HTR-8/SVneo (cell line): ENCODE measurements at regions not wholly inside any gene's neighbourhood (a gene's known extent, or its start where the extent isn't known, plus 50 kb on each side); places are given as distances from the start of the nearest gene placed in this dataset.
"Not testable (repeated sequence)": the region's sequence is repeated elsewhere in the genome, so short reads cannot be mapped to it uniquely, and the experiment has no call there.

Experiments used
- DNase-seq: peaks from one replicate; pipeline ENCODE4 v3.0.0; 2011; ENCODE audit warnings: low spot score, mixed read lengths; ENCODE audit not compliant: insufficient read length
- FAIRE-seq: peaks from 2 replicates; lab custom pipeline; 2011; peaks lifted over from hg19 to GRCh38; lab: Jason Lieb, UNC

DNA sequence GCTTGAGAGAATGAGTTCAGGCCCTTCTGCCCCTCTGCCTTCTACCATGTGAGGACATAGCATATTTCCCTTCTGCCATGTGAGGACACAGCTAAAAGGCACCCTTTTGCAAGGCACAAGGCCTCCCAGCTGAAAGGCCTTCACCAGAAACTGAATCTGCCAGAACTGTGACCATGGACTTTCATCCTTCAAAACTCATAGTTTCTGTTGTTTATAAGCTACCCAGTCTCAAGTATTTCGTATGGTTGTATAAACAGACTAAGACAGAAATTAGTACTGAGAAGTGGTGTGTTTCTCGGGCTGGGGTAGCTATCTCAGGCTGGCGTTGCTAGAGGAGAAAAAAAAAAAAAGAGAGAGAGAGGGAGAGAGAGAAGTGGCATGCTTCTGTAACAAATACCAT, 368.6 kb downstream of the DMRTA1 start:
- no peak for FAIRE-seq

DNA sequence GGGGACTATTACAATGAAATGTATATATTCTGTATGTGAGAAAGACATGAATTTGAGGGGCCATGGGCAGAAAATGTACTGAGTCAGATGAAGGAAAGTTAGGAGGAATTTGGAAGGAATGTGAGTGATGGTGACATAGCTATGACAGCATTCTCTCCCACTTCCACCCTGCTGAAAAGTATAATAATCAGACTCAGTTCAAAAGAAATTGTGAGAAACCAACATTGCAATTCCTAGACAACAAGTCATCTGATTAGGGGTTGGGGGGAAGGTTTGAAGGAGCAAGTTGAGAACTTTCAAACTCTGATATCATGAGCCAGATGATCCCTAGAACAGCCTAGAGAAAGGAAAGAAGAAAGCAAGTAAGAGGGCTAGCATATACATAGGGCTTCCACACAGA, 370.6 kb downstream of the DMRTA1 start:
- no peak for FAIRE-seq
- no peak for DNase-seq

More for the DNA sequence above, 368.6 kb downstream of the DMRTA1 start:
- no peak for DNase-seq

DNA sequence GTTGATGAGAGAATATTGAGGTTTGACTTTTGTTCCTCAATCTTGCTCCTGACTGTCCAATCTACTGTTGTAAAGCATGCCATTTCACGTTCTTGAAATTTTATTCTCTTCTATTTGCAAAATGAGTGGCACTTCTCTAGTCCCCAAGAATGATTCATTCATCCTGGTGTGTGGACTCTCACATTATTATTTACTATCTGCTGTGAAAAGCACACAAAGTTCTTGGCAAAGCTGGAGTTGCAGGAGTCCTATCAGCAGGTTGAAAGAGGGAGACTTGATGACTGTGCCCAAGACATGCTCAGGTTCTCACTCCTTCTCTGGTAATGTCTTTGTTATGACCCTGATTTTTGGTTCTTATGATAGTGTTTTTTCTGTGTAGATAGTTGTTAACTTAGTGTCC, 382.6 kb downstream of the DMRTA1 start:
- FAIRE-seq, result no peak
- no peak for DNase-seq

DNA sequence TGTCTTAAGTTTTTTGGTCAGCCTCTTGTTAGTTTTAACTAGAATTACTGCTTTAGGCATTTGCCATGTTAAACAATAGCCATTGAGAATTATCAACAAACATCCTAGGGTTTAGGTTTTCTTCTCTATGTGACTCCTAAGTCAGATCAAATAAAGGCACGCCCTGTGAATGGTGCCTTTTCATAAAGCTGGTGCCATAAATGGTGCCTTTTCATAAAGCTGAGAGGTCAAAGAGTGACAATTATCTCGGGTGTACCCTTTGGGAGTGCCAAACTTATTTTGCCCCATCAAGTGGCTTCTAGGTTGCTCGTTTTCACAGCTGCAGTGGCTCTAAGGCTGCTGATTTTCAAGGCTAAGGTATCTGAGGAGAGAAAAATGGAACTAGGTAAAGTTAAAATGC, 391.6 kb downstream of the DMRTA1 start:
- FAIRE-seq (no peak), DNase-seq (no peak)

DNA sequence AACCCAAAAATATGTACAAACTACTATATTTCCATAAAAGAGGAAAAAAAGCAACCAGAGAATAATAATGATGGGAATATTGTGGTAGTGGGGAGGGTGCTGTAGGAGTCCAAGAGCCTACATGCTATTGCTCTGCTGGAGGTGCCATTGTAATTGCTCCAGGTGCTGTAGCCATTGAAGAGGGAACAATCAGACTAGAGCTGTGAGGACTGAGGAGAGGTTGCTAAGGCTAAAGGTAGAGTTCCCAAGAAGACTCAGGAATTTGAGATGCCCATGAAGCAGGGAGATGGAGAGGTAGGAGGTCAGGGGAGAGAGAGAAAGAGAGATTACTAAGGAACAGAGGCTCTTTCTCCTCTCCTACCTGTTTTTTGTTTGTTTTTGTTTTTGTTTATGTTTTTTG, 394.0 kb downstream of the DMRTA1 start:
- DNase-seq (no peak), FAIRE-seq (no peak)

DNA sequence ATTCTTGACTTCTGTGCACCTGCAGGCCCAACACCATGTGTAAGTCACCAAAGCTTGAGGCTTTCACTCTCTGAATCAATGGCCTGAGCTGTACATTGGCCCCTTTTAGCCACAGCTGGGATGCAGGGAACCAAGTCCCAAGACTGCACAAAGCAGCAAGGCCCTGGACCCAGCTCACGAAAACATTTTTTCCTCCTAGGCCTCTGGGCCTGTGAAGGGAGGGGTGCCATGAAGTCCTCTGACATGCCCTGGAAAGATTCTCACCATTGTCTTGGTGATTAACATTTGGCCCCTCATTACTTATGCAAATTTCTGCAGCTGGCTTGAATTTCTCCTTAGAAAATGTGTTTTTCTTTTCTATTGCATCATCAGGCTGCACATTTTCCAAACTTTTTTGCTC, 398.6 kb downstream of the DMRTA1 start:
- DNase-seq, FAIRE-seq: not testable (repeated sequence)

DNA sequence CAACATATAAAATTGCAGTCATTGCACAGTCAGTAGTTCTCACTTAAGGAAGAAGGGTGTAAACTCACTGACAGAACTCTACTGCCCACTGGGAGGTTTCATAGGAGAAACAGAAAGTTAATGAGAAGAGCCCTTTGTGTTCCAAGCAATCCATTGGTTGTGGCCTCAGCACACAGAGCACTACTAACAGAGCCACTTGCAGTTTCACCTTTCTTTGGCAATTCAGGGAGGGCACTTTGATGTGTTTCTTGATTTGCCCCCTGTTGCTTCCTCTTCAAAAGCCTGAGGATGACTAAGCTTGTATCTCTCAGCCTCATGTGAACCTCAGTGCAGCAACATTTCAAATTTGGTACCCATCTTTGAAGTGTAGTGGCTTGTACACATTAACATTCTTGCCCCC, 409.4 kb downstream of the DMRTA1 start:
- DNase-seq, result no peak
- no peak for FAIRE-seq

DNA sequence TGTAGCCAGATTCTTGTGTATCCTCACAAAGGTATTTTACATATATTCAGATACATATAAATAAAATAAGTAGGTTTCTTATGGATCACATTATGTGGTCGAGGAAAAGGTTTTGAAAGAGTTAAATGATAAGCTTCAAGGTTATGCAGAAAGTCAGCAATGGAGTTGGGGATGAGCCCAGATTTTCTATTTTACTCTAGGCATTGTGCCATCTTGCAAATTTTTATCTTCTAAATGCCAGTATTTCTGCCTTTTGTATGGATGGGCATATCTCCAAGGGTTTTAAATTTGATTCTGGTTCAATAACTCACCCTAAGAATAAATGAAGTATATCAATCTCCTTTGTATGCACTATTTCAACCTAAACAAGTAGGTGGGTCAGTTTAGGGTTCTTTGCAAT, 410.7 kb downstream of the DMRTA1 start:
- FAIRE-seq (no peak), DNase-seq (no peak)

DNA sequence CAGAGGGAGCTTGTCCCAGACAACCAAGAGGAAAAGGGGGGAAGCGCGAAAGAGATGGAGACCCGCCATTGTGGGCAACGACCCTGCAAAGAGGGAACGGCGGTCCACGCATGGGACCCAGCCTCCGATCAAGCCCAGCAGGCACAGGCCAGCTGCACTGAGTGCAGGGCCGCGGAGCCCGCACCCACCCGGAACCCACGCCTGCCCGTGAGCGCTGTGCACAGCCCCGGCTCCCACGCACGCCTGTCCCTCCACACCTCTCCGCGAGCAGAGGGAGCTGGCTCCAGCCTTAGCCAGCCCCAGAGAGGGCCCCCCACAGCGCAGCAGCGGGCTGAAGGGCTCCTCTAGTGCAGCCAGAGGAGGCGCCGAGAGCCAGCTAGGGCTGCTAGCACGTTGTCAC, 416.5 kb downstream of the DMRTA1 start:
- DNase-seq (no peak), FAIRE-seq (no peak)

DNA sequence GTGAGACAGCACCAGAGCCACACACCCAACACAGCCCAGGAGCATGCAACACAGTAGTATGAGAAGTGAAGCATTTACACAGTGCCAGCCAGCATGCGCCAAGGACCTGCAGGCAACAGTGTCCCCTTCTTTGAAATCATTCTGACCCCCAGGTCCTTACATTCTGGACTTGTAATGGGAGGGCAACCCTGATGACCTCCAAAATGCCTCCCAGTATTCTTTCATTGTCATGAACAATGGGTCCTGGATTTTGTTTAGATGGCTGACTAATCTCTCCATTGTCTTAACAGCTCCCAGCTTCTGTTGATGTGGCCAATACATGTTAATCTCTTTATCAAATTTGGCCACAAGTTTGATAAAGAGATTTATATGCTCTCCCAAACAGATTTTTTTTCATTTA, 417.1 kb downstream of the DMRTA1 start:
- DNase-seq, result no peak
- no peak for FAIRE-seq

DNA sequence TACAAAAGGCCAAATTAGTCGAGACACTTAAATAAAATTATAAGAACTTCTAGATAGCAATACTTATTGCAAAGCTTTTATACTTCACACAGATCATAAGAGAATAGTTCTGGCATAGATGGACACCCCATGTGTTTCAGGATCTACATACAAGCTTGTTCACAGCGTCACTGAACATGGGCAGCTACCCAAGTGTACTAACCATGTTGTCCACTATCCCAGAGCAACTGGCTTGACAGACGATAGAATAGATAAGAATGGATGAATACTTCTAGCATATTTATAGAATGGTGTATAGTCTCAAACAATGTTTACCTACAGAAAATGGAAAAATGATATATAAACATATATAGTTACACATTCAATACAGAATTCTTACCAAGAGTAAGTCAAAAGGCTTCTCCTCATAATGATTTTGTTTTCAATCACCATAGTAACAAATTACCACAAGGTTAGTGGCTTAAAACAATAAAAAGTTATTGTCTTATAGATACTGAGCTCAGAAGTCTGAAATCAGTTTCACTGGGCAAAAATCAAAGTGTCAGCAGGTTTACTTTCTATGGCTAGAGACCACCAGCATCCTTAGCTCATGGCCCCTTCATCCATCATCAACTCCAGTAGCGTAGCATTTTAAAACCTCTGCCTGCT, 446.7 kb downstream of the DMRTA1 start:
- FAIRE-seq, result no peak

DNA sequence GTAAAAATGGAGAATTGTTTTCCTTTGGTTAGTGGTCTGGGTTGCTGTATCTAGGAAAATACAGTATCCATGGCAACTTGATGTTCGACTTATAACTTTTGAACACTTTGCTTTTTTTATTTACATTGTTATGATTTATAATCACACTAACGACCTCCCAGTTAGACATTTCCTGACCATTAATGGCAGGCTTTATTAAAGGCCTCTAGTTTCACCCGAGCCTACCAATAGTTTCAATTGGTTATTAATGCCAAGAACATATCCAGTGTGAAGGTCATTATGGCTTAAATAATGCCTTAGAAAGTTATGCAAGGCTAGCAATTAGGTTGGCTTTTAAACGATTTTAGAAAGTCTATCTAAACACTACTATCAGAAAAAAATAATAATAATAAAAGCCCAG, 452.0 kb downstream of the DMRTA1 start:
- FAIRE-seq (no peak), DNase-seq (no peak)

More for the DNA sequence above, 446.7 kb downstream of the DMRTA1 start:
- DNase-seq, result no peak

DNA sequence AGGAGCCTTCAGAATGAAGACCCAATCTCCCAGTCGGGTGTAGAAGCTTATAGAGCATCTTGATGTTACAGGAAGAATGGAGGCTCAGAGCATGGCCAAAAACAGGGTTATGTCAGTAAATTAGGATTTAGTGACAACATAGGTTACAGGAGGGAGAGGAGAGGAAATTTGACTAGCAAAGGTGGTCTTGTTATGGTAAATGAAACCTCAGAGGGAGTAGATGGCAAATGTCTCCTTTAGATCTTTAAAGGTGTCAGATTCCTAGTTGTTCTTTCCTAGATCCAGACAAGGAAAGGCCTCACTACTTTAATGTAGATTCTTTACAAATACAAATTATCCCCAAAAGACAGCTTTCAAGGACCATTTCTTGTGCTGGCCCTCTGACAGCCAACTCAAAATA, 465.0 kb downstream of the DMRTA1 start:
- DNase-seq (no peak), FAIRE-seq (no peak)

DNA sequence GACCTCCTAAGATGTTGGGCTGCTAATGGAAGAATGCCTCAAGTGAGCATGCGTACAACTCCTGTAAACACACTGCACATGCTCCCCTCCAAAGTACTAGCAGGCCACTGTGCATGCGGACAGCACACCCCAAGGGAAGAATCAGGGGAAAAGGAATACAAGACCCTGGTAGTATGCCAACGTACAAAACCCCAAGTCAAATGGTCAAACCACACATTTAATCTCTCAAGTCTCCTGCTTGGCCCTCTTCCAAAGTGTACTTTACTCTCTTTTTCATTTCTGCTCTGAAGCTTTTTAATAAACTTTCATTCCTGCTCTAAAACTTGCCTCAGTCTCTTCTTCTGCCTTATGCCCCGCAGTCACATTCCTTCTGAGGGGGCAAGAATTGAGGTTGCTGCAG, 466.4 kb downstream of the DMRTA1 start:
- FAIRE-seq (no peak), DNase-seq (no peak)

DNA sequence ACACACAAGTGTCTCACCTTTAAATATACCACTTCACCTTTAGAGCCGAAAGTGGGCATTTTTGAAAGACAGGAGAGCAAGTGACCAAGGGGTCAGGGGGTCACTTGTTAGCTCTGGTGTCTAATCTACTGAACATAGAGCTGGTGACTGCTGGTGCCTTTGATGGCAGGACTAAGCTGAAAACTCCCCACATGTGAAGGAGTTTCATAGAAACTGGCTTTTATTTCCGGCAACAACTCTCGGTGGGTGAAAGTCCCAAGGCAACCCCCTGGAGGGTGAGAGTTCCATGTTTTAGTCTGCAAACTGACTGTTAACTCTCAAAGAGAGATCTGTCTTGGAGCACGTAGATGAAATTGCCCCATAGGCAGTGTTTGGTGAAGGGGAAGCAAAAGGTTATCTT, 466.9 kb downstream of the DMRTA1 start:
- no peak for DNase-seq

DNA sequence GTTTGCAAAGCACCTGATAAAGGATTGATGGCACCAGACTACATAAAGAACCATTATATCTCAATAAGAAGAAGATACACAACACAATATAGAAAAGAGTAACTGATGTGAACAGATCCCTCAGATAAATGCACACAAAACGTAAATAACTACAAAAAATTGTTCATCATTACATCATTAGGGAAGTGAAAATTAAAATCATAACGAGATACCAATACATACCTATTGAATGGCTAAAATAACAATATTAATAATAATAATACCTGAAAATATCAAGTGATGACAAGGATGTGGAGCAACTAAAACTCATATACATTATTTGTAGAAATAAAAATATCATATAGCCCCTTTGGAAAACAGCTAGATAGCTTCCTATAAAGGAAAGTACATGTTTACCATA, 469.5 kb downstream of the DMRTA1 start:
- DNase-seq (no peak), FAIRE-seq (no peak)

More for the DNA sequence above, 466.9 kb downstream of the DMRTA1 start:
- FAIRE-seq, result no peak

DNA sequence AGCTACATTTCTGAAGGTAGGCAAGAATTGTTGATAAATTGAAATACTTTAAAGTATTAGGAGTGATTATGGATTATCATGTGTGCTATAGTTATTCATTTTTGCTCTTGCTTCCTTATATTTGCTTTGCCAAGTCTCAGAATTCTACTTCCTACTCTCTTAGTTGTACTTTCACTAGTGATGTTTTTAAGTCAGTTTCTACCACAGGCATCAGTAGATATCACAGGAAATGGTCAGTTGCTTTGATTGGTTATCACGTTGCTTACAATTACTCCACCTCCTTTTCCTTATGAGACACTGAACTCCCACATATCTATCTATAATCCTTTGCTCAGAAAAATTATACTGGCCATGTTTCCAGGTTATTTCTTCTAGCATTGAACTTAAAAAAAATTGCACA, 472.8 kb downstream of the DMRTA1 start:
- DNase-seq (no peak), FAIRE-seq (no peak)

DNA sequence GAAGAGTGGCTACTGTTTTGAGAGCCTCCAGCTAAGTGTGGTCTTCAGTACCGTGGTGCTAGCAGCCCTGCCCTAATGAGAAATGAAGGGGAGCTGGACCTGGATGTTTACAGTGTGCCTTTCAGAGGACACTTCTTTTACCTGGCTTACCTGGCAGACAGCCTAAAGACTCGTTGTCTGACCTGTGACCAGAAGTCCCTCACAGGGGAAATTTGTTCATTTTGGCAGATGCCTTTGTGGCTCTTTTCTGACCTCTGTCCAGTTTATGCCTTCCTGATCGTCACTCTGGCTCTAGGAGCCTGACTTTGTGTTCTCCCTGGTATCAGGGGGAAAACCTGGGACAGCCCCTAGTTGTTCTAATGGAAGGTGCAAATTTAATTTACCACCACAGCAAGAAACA, 475.1 kb downstream of the DMRTA1 start:
- DNase-seq (no peak), FAIRE-seq (no peak)

DNA sequence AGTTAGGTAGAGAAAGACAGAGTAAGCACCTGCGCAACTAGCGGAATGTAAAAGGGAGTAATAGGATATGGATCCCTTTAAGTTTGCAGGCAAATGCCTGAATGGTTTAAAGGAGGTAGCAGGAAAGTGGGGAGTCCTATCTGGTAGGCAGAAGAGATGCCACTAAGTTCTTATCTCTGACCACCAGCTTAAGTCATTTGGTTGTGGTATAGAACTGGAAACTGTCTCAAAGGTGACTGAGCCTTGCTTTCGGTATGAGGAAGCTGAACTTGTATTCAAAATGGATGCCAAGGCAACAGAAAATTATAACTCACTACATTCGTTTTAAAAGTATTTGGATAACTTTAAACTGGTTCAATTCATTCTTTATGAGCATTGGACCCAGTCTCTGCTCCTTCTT, 475.6 kb downstream of the DMRTA1 start:
- DNase-seq, result no peak

DNA sequence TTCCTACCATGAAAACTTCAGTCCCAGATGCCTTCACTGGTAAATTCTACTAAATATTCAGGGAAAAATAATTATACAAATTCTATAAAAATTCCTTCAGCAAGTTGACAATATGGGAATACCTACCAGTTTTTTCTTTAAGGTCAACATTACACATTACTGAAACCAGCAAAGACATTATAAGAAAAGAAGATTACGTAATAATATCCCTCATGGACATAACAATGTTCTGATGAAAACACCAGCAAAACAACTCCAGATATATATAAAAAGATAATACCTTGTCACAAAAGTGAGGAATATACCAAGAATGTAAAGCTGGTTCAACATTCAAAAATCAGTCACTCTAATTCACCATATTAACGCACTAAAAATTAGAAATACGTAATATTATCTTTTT, 507.9 kb downstream of the DMRTA1 start:
- DNase-seq, result no peak
- FAIRE-seq, result no peak

More for the DNA sequence above, 475.6 kb downstream of the DMRTA1 start:
- no peak for FAIRE-seq

DNA sequence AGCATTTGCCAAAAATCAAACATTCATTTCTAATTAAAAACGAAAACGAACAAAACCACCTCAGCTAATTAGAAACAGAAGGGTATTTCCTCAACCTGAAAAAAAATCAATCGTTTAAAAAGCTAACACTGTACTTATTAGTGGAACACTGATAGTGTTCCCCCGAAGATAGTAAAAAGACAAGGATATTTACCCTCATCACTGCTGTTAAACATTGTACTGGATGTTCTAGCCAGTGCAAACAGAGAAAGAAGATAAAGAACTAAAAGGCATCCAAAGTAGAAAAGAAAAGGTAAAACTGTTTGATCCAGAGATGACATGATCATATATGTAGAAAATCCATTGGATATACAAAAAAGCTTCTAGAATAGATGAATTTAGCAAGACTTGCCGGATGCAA, 508.3 kb downstream of the DMRTA1 start:
- FAIRE-seq, result no peak
- no peak for DNase-seq

DNA sequence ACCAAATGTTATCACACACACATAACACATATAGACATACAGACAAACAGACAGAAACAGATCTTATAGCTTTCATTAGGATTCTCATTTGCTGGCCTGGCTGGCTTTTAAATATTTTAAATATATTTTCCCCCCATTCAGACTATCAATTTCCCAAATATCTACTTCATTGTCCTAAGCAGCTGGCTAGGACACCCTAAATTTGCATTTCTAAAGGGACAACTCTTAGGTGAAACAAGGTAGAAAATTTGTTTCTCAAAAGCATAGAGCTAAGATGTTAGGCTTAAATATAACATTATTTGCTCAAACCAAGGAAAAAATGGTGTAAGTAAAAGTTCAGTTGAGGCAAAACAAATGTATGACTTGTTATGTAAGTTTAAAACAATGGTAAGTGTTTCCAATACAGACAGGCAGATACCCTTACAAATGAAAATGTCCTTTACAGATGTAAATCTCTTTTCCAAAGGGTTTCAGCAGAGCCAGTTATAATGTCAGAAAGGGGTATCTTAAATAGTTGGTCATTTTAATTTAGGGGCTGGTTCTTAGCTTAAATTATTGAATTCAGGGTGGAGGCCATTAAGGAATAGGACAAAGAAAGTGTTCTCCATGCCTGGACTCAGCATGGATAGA, 522.8 kb downstream of the DMRTA1 start:
- FAIRE-seq, result no peak

More for the DNA sequence above, 522.8 kb downstream of the DMRTA1 start:
- no peak for DNase-seq
